Muscle of back (tissue), 3 donors: ENCODE measurements at regions not wholly inside any gene's neighbourhood (a gene's known extent, or its start where the extent isn't known, plus 50 kb on each side); places are given as distances from the start of the nearest gene placed in this dataset.
"Not testable (repeated sequence)": the region's sequence is repeated elsewhere in the genome, so short reads cannot be mapped to it uniquely, and the experiment has no call there.

Experiments
- DNase-seq, 3 donors: peaks; one replicate each; pipeline versions ENCODE4 v3.0.0 to v3.0.0-alpha.2; 2013

DNA sequence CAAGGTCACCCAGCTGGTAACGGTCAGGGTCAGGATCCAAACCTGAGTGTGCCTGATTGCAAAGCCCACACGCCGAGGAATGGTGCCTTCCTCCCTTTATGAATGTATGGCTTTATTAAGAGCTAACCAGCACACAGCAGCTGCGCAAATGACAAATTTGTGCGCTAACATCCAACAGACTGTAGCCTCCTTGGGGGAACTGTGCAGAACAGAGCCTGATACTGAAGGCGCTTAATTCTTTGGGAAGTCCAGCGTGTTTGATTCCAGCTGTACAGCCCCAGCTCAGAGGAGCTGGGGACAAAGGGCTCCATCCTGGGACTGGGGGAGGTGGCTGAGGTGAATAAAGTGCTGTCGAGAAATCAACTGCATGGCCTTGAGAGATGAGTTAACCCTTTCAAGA, 75.7 kb upstream of the JARID2 start:
- DNase-seq: no peak

DNA sequence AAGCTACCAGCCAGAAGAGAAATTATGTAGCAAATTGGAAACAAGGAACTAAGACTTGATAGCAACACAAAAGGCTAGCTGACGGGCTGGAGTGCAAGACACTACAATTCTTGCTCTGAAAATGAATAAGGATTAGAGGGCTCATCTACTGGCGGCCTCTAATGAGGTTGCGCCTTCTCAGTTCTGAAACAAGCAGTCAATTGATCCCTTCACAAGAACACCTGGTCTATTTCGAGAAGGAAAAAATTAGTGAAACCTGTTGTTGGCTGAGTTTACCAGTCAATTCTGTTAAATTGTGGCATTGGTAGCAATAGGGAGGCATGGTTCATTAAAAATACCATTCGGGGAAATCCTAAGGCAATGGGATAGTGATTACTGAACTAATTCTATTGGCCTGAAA, 74.8 kb upstream of the JARID2 start:
- no peak for DNase-seq

DNA sequence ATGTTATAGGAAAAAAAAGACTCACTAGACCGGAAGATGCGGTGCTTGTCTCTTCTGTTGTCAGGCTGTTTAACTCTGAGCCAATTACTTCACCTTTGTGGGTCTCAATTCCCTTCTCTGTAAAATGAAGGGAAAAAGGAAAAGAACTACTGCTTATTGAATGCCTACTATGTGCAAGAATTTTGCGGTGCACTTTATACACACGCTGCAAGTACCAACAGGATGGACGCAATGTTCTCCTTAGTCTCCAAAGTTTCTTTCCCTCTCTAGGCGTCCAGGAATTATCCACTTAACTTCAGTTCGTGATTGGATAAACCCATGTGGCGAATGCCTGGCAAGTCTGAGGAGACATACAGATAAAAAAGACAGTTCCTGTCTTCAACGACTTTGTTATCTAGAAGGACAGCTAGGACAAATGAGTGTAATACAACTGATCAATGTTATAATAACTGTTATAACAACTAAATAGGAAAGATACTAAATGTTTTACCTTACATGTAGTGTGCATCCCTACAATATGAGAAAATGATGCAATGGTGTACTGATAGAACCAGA, 69.0 kb upstream of the JARID2 start:
- DNase-seq: no peak

DNA sequence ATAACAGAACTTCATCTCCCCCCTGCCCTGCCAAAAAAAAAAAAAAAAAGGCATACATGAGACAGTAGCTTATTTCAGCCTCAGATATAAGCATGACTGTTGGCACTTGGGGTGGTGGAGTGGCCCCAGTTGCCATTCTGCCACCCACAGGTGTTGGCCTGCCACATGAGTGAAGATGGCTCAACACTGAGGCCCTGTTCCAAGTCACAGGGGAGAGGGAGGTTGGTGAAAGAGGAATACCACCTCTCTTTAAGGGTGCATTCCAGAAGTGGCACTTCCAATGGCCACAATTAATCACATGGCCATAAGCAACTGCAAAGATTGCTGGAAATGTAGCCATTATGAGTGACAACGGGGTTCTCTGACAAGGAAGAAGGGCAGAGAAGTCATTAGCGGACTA, 61.9 kb upstream of the JARID2 start:
- DNase-seq: no peak

DNA sequence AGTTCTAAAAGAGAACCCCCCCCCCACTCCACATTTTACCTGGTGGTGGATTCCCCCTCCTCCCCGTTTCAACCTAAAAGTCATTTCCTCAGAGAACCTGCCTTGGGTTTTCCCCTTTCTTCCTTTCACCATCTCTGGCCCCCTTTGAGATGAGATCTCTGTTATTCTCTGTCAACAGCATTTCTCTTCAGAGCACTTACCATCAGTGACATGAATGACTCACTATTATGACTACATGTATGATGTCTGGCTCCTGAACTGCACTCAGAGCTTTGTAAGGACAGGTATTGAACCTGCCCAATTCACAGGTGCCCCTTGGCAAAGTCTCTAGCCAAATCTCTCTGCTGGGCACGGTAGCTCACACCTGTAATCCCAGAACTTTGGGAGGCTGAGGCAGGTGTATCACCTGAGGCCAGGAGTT, 61.4 kb upstream of the JARID2 start:
- DNase-seq: no peak

DNA sequence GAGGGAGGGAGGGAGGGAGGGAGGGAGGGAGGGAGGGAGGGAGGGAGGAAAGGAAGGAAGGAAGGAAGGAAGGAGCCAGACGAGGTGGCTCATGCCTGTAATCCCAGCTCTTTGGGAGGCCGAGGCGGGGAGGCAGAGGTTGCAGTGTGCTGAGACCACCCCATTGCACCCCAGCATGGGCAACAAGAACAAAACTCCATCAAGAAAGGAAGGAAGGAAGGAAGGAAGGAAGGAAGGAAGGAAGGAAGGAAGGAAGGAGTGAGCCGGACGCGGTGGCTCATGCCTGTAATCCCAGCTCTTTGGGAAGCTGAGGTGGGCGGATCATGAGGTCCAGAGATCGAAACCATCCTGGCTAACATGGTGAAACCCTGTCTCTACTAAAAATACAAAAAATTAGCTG, 60.8 kb upstream of the JARID2 start:
- DNase-seq: not testable (repeated sequence)

DNA sequence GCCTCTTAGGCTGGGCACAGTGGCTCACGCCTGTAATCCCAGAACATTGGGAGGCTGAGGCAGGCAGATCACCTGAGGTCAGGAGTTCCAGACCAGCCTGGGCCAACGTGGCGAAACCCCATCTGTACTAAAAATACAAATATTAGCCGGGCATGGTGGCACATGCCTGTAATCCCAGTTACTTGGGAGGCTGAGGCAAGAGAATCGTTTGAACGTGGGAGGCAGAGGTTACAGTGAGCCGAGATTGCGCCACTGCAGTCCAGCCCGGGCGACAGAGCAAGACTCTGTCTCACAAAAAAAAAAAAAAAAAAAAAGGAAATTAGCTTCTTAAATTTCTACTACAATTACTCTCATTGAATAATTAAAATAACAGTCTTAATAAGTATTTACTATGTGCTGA, 52.4 kb upstream of the JARID2 start:
- DNase-seq: not testable (repeated sequence)

DNA sequence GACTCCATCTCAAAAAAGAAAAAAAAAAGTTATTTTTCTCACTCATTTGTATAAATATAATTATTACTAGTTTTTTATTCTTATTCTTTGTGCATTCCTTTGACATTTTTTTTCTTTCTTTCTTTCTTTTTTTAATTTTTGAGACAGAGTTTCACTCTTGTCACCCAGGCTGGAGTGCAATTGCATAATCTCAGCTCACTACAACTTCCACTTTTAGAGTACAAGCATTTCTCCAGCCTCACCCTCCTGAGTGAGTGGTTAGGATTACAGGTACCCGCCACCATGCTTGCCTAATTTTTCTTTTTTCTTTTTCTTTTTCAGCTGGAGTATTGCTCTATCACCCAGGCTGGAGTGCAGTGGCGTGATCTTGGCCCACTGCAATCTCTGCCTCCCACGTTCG, 51.4 kb upstream of the JARID2 start:
- no peak for DNase-seq
